ENCODE measurements at regions not wholly inside any gene's neighbourhood (a gene's known extent, or its start where the extent isn't known, plus 50 kb on each side); places are given as distances from the start of the nearest gene placed in this dataset.
"Not testable (repeated sequence)": the region's sequence is repeated elsewhere in the genome, so short reads cannot be mapped to it uniquely, and the experiment has no call there.

DNA sequence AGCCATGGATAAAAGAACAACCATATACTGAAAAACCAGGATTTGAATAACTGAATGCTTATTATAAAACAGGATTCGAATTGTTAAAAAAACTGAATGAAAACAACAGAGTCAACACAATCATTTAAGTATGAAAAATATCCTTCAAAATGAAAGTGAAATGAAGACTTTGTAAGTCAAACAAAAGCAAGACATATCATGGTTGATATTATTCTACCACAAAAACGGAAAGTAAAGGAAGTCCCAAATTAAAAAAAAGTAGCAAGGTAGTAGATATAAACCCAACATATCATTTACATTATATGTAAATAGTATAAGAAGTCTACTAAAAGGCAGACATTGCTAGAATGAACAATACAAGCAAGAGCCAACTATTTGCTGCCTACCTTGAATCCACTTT is 63.1 kb upstream of the POTEC start:
- intact Hi-C loops (cut with DNase I); DNase-seq: not testable (repeated sequence)

DNA sequence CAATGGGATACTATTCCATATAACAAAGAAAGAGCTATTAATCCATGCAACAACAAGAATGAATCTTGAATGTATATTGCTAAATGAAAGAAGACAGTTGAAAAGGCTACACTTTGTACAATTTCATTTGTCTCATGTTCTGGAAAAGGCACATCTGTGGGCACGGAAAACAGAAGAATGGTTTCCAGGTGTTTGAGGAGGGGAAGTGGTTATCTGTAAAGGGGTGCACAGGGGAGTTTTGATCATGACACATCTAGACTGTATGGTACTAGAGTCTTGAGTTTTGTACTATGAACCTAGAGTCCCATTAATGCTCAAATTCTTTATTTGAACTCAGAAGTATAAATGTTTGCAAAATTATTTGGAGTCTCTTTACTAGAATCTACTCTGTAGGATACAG is 64.0 kb upstream of the POTEC start:
- intact Hi-C loops (cut with DNase I); DNase-seq: not testable (repeated sequence)

DNA sequence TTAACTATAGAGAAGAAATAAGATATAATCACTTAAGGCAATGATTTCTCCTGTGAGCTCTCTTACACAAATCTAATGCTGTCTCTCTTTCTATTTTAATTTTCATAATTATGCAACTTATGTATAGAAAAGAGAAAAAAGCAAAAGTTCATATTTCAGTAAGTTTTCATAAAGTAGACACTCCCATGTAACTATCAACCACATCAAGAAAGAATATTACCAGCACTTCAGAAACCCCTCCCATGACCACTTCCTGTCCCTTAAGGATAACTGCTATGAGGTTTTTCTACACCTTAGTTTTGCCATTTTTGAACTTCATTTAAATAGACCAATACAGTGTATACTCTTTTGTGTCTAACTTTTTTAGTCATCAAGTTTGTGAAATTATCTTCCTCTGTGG is 69.0 kb upstream of the POTEC start:
- DNase-seq; intact Hi-C loops (cut with DNase I): not testable (repeated sequence)

DNA sequence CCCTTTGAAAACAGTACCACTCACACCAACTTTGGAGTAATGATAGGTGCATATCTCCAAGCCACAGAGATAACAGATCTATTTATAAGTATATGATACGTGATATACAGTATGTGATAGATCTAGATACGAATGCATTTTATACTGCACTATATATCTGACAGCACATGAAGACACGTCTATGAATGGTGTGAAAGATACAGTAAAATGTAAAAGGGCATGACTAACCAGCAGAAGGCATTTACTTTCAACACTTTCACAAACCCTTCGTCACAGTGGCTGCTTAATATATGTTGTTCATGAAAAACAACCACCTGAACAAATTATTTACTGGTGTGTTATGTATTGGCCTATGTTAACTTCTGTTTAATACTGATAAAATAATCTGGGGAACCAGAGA is 71.1 kb upstream of the POTEC start:
- intact Hi-C loops (cut with DNase I); DNase-seq: not testable (repeated sequence)

DNA sequence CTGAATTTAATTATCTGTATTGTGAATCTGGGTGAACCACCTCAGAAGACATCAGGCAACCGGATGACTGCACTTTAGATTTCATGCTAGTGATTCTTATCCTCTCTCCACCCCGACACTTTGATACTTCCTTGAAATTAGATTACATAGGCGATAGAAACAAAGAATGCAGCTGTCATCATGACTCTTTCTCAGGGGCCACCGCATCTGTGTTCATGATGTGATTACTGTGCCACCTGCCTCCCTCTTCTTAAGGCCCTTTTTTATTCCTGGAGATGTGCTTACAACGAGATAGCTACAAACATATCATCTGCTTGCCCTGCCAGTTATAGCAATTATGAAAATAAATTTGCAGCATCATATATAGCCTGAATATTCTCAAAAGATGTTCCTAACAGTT is 83.9 kb upstream of the POTEC start:
- intact Hi-C loops (cut with DNase I); DNase-seq: not testable (repeated sequence)

DNA sequence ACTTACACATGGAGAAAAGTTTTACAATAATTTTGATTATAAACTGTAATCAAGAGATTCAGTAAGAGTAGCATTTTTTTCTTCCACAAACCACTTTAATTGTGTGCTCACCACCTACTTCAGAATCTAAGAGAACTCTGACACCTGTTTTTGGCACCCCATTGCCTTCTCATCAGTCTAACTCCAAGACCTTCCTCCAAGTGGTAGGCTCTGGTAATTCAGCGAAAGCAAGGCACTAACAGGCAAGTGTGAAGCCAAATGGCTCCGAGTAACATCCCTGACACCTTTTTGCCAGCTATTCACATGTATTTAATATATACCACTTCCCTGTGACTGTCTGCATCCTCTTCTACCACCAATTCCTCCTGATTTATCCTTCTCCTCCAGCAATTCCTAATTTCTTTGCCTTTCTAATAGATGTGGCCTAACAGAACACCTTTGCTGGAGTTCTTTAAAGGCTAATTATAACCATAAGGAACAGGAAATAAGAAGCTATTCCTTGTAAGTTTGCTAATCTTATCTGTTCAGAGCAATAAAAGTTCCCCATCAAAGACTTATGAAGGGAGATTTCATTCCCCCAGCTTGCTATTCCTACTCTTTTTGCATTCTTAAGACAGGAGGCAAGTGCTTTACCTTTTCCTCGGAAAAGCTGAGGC is 85.1 kb upstream of the POTEC start:
- intact Hi-C loops (cut with DNase I); DNase-seq: not testable (repeated sequence)

DNA sequence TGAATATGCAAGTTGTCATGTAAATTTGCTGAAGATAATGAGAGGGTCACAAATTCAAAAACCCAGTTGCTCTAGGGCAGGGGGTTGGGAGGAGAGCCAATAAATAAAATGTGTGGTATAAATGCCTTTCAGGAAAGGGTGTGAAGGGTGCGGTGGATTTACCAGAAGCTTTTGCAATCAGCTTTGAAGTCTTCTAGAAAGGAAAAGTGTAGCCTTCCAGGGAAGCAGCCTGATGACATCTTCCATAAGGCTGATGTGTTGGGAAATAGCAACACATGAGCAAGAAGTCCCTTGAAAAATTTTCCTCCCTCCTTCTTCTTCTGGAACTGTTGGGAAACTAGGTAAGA is 85.6 kb upstream of the POTEC start:
- intact Hi-C loops (cut with DNase I); DNase-seq: not testable (repeated sequence)

DNA sequence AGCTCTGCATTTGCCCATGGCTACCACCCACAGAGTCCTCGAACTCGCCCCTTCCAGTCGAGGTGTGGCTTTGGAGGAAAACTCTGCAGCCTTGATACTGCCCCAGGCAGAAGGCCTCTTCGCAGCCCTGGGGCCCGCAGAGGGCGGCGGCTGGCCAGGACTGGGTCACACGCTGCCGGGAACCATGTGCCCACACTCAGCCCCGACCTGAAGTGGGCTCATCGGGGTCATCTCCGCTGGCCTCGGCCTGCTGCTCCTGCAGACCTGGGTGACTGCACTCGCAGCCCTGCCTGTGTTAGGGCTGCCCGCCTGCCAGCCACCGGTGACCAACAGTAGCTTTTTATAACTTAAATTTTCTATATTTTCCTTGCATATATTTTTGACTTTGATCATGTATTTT is 89.6 kb upstream of the POTEC start:
- peak in 1 of 10 donors; percentile 78 for DNase-seq
- intact Hi-C loops (cut with DNase I) = not testable (repeated sequence)

DNA sequence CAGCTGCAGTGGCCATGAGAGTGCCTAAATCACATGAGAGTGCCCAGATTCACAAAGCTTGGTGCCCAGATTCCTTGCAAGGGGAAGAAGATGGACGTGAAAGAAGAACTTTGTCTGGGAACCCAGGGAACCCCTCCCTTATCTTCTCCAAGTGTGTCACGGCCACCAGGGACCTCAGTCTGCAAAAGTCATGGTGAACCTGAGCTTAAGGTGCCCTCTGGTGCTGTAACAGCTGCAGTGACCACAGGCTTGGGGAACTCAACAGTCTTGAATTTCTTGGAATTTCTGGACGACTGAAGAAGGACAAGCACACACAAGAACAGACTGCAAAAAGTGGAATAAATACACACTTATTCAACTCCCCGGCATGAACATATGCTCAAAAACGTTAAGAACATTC is 94.6 kb upstream of the POTEC start:
- DNase-seq; intact Hi-C loops (cut with DNase I): not testable (repeated sequence)

DNA sequence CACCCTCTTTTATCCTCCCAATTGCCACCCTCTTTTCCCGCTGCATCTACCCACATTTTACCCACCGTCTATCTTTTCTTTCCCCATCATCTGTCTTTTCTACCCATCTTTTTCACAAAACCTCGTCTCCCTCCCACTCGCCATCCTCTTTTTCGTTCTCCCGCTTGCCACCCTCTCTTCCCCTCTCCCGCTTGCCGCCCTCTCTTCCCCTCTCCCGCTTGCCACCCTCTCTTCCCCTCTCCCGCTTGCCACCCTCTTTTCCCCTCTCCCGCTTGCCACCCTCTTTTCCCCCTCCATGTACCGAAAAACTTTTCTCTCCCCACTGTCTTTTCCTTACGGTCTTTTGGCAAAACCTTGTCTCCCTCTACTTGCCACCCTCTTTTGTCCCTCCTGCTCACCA is 97.7 kb upstream of the POTEC start:
- intact Hi-C loops (cut with DNase I) = not testable (repeated sequence)
- peak in 1 of 10 donors; percentile 70 for DNase-seq

DNA sequence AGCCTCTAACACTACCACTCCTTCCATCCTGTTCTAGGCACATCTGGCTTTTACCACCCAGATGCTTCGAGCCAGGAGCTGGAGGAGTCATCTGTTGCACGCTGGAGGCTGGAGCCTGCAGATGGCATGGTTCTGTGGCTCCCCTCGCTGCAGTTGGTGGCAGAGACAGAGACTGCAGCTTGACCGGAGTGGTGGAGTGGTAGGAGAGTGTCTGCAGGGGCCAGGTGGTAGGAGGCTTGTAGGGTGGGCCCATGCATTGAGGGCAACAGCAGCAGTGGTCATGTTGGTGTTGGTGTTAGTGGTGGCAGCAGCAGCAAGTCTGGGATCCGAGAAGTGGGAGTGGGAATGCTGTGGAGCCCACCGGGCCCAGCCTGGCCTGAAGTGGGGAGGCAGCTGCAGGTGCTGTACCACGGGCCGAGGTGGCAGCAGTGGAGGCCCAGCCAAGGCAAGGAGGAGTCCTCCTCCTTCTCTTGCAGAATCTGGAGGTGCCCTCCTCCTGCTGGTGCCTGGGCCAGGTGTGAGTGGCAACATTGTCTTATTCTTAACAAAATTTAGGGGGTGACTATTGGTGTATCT is 100.4 kb upstream of the POTEC start:
- DNase-seq = peak in 1 of 10 donors; percentile 71
- intact Hi-C loops (cut with DNase I) = not testable (repeated sequence)

DNA sequence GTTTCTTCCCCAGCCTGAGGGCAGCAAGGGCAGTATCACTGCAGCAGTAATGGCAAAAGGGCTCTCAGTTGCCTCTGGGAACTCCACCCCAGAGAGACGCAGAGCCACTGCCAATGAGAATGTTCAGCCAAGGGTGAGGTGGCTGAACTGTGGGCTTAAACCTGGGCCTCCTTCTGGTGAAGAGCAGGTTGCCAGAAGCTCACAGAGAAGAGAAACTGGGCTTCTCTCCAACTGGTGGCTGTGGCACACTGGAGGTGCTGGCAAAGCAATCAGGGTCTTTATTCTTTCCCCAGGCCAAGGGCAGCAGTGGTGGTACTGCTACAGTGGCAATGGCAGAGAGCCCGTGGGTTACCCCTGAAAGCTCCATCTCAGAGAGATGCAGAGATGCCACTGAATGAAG is 54.9 kb upstream of the ANKRD30B start:
- intact Hi-C loops (cut with DNase I); DNase-seq: not testable (repeated sequence)

DNA sequence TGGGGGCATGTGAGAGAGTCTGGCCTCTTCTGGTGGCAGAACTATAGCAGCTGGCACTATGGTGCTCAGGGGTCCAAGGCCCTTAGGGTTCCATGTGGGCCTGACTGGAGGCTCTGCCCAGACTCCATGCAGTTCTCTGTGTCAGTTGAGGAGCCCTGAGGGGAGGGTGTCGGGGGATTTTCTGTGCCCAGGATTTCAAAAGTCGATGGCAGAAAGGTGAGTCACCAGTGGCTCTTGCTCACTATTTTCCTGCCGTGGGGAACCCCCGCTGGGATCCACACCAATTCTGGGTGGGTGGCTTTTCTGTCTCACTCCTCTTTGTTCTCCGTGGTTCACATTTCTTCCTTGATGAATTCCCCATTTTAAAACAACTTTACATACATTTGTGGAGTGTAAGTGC is 54.1 kb upstream of the ANKRD30B start:
- intact Hi-C loops (cut with DNase I) = not testable (repeated sequence)

DNA sequence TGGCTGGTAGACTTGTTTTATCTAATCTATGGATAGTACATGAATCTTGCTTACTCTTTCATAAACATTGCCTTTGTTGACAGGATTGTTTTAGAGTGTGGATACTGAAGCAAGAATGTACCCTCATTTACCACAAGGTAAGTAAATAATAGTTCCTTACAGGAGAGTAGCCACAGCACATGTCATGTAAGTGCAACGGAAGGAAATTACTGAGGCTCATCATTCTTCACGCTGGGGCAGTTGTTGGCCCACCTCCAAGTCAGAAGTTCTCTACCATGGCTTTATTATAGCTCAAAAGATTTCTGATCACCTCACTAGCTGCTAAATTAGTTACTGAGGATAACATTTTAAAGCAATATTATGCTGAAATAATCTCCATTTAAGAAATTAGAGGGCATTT is 50.0 kb upstream of the ANKRD30B start:
- intact Hi-C loops (cut with DNase I); DNase-seq: not testable (repeated sequence)

More for the DNA sequence above, 54.1 kb upstream of the ANKRD30B start:
- DNase-seq = not testable (repeated sequence)
